Thoracic aorta (tissue), 2 donors: ENCODE measurements at regions not wholly inside any gene's neighbourhood (a gene's known extent, or its start where the extent isn't known, plus 50 kb on each side); places are given as distances from the start of the nearest gene placed in this dataset.

Experiments used
- ATAC-seq: fragments of 150-250 bp; one replicate; pipeline ENCODE4 v1.8.0; 2017; ENCODE audit warnings: low read depth; ENCODE audit not compliant: insufficient number of reproducible peaks, low FRiP score
- DNase-seq: peaks from one replicate; pipeline ENCODE4 v3.0.0-alpha.2; 2020; ENCODE audit warnings: low spot score
- H3K27ac ChIP-seq, 2 donors: fragments of 200-600 bp; sonication (generic); 1 replicate in 1 of 2; 2 replicates in 1 of 2; pipeline ENCODE4 v1.5.1; 2016; ENCODE audit warnings: mild to moderate bottlenecking in 2 of 2, moderate library complexity in 2 of 2
- H3K27me3 ChIP-seq: fragments of 200-600 bp; sonication (generic); replicated peaks from 2 replicates; pipeline ENCODE4 v1.6.0; 2016; ENCODE audit warnings: mild to moderate bottlenecking; ENCODE audit not compliant: insufficient read depth
- H3K36me3 ChIP-seq: fragments of 200-600 bp; sonication (generic); one replicate; pipeline ENCODE4 v1.5.1; 2016
- H3K4me1 ChIP-seq, 2 donors: fragments of 200-600 bp; sonication (generic); 1 replicate in 1 of 2; 2 replicates in 1 of 2; pipeline versions ENCODE4 v1.5.1 to v1.6.0; 2016; ENCODE audit warnings: low read depth in 2 of 2, mild to moderate bottlenecking in 1 of 2; ENCODE audit not compliant: control insufficient read depth in 1 of 2
- H3K4me3 ChIP-seq: fragments of 200-600 bp; sonication (generic); 2 replicates; pipeline ENCODE4 v1.5.1; 2016; ENCODE audit warnings: mild to moderate bottlenecking
- H3K9me3 ChIP-seq: fragments of 200-600 bp; sonication (generic); 2 replicates; pipeline ENCODE4 v1.5.1; 2016
- CTCF ChIP-seq: fragments of 200-600 bp; sonication (generic); IDR thresholded peaks from one replicate; pipeline ENCODE4 v1.5.1; 2019; ENCODE audit warnings: antibody characterized with exemption

DNA sequence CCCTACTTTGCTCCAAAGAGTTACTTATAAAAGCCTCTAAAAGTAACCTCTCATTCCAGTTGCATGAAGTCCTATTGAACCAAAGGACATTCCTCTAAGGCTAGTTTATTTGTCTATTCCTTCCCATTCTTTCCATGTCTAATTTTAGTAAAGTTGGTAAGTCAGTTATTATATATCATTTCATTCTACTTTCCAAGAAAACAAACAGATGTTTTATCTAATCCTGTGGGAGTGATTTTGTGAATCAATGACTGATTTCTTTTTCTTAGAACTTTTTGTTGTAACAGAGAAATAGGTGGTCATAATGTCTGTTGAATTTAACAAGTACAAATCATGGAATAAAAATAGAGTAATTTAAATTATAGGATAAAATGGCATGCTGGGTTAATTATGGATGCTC, 286.3 kb downstream of the FSIP2 start:
- Histone ChIP-seq H3K27ac (no peak overlapping the region), H3K4me1 (no peaks in the 10 kb centered on the region), H3K4me3 (no peak overlapping the region), H3K27me3 (no peaks in the 10 kb centered on the region), H3K36me3 (no peaks in the 10 kb centered on the region), H3K9me3 (no peaks in the 10 kb centered on the region)
- no peak for TF ChIP-seq CTCF
- DNase-seq (no peak), ATAC-seq (no peak)

- Histone ChIP-seq H3K27me3 (no peaks in the 10 kb centered on the region), H3K4me1 (no peaks in the 10 kb centered on the region), H3K27ac (no peak overlapping the region), H3K36me3 (no peaks in the 10 kb centered on the region), H3K4me3 (no peak overlapping the region), H3K9me3 (no peaks in the 10 kb centered on the region)
- ATAC-seq (no peak), DNase-seq (no peak)
- TF ChIP-seq CTCF = no peak
Measured at GRCh38 chr2:186027922-186028321, 289.3 kb downstream of the FSIP2 start.

GRCh38 chr2:186031229-186031628, 292.6 kb downstream of the FSIP2 start:
- H3K4me3 ChIP-seq = no peak overlapping the region
- DNase-seq = no peak
- ATAC-seq = no peak
- no peak for TF ChIP-seq CTCF
- H3K27ac ChIP-seq = no peak overlapping the region
- no peaks in the 10 kb centered on the region for H3K9me3 ChIP-seq
- H3K36me3 ChIP-seq = no peaks in the 10 kb centered on the region
- H3K4me1 ChIP-seq = no peaks in the 10 kb centered on the region
- H3K27me3 ChIP-seq = no peaks in the 10 kb centered on the region

DNA sequence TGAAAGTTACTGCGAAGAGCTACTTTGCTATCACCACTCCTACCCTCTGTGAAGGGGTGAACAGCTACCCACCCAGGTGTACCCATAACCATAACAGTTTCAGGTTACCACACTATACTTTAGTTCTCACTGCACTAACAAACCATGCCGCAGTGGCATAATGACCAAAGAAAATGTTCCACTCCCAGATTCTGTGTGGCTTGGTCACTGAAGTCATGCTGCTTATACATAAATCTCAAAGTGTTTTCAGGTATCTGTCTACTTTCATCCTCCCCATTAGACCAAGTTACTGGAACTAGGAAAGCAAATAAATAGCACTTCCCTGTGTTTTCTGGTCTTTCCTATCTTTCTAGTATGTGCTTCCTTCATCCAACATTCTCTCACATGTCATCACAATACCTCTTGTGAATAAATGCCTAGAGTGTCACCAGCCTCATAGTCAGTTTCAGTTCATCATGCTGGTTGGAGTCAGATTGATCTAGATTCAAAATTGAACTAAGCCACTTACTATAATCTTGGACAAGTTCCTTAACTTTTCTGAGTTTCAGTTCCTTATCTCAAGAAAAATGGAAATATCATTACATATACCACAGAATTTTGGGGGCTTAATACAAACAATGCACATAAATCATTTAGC, 293.6 kb downstream of the FSIP2 start:
- no peaks in the 10 kb centered on the region for H3K36me3 ChIP-seq
- H3K27ac ChIP-seq = no peak overlapping the region
- no peaks in the 10 kb centered on the region for H3K4me1 ChIP-seq
- no peaks in the 10 kb centered on the region for H3K9me3 ChIP-seq
- H3K4me3 ChIP-seq = no peak overlapping the region
- H3K27me3 ChIP-seq = no peaks in the 10 kb centered on the region
- ATAC-seq = no peak
- no peak for TF ChIP-seq CTCF
- DNase-seq = no peak

DNA sequence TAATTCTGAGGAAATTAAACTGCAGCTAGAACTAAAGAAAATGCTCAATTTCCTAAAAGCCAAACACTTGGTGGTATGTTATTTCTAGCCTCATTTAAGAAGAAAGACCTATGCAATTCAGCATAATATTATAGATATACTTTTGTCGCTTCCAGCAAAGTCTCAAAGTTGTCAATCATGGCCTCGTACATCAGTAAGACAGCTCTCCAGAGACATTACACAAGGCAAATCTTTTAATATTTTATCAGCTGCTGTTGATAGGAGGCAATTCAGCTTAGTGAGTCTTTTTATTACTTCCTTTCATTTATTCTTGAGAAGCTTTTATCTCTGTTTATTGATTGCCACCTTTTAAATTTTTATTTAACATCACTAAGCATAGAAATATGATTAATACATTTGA, 294.3 kb downstream of the FSIP2 start:
- no peak for TF ChIP-seq CTCF
- Histone ChIP-seq H3K36me3 (no peaks in the 10 kb centered on the region), H3K4me1 (no peaks in the 10 kb centered on the region), H3K9me3 (no peaks in the 10 kb centered on the region), H3K27me3 (no peaks in the 10 kb centered on the region), H3K27ac (no peak overlapping the region), H3K4me3 (no peak overlapping the region)
- no peak for DNase-seq
- no peak for ATAC-seq
